GM19438 (cell line): ENCODE measurements at regions not wholly inside any gene's neighbourhood (a gene's known extent, or its start where the extent isn't known, plus 50 kb on each side); places are given as distances from the start of the nearest gene placed in this dataset.
"Not testable (repeated sequence)": the region's sequence is repeated elsewhere in the genome, so short reads cannot be mapped to it uniquely, and the experiment has no call there.

Experiments used
- ATAC-seq: cut with Tn5 transposase; IDR thresholded peaks from one replicate; pipeline ENCODE4 v1.9.1; 2021; ENCODE audit warnings: low read depth; ENCODE audit not compliant: unreplicated experiment

- ATAC-seq, result no peak
Measured at GRCh38 chr1:74818241-74818640, 85.3 kb downstream of the TYW3 start.

GRCh38 chr1:74818661-74819456, 85.9 kb downstream of the TYW3 start:
- ATAC-seq, result no peak

- no peak for ATAC-seq
Measured at GRCh38 chr1:74822851-74823401, 90.0 kb downstream of the TYW3 start.

- peak; percentile 95 for ATAC-seq
Measured at GRCh38 chr1:74824497-74825107, 91.7 kb downstream of the TYW3 start.

DNA sequence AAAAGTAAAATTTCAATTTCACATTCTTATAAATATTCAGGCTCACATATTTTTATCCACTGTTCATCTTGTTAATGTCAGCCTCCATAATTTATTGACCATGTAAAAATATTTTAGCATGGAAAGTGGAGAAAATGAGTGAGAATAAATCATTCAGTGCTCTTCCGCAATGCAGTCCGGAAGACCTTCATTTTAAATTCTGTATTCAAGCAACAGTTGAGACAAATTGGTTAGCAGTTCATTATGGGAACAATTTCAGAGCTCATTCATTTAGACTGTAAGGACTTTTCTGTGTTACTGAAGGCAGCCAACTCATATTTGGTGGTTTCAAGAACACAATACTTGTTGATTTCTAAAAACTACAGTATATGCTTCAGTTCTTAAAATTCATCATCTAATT, 97.8 kb downstream of the TYW3 start:
- no peak for ATAC-seq

- ATAC-seq, result no peak
Measured at GRCh38 chr1:74834261-74834660, 101.3 kb downstream of the TYW3 start.

DNA sequence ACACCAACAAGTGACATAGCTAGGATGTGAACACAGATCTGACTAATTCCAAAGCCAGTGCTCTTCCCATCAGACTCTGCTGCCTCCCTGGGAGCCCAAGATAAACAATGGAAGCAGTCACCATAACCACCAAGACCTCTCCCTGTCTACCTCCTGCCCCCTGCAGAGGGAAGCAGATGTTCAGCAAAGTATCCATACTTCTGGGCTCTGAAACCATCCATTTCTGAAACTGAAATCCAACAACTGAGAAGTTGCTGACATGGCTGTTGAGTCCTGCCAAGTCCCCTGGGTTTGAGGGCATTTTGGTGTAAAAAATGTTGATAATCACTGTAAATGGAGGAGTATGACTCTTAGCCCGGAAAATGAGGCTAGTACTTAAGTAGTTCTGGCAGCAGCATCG, 102.1 kb downstream of the TYW3 start:
- no peak for ATAC-seq

DNA sequence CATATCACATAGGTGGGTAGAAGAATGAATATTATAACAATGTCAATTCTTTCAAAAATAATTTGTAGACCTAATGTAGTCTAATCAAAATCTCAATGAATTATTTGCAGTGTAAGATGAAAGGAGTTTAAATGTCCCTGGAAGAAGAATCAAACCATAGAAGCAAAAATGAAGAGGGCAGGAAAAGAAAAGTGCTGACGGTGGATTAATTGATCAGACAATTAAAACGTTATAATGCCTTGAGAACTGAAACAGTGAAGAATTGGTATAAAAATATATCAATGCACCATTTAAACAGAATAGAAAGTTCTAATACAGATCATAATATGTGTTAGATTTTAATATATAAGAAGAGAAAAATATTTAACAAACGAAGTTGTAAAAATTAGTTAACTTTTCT, 109.8 kb downstream of the TYW3 start:
- no peak for ATAC-seq

DNA sequence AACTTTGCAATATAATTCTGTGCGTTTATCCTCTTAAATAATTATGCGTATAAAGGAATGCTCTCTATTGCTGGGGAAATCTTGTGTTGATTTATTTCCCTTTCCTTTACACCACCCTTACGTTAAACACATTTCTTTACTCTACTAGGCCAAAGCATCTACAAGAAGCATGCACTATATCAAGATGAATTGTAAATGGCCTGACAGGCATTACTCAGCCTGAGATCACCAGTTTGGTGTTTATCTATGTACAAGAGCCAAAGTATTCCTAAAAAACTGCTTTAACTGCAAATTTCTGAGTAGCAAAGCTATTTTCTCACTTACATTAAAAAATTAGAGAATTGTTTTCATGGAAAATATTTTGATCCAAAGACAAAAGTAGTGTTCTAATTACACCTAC, 114.8 kb downstream of the TYW3 start:
- ATAC-seq, result no peak

DNA sequence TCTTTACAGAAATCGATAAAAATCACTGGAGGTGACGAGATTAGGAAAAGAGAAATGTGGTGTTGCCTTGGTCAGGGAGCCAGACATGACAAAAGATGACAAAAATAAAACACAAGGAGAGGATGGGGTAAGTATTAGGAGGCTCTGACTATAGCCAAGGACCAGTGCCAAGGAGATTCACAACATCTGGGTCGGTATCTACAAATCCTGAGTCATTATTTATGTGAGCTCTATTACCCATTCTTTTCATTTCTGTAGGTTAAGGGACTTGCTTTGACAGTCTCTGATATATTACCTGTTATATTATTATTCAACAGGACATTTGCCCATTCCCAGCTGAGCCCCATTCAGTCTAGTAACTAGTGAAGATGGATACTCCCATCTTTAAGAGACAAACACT, 120.8 kb downstream of the TYW3 start:
- no peak for ATAC-seq

GRCh38 chr1:74856174-74856573, 123.2 kb downstream of the TYW3 start:
- ATAC-seq, result no peak

GRCh38 chr1:74857676-74858075, 124.7 kb downstream of the TYW3 start:
- ATAC-seq, result peak; percentile 32

GRCh38 chr1:74858136-74858535, 125.2 kb downstream of the TYW3 start:
- peak; percentile 67 for ATAC-seq

GRCh38 chr1:74861867-74862266, 128.9 kb downstream of the TYW3 start:
- no peak for ATAC-seq

GRCh38 chr1:74869702-74870101, 136.8 kb downstream of the TYW3 start:
- ATAC-seq, result no peak

- not testable (repeated sequence) for ATAC-seq
Measured at GRCh38 chr1:74877366-74877765, 144.4 kb downstream of the TYW3 start.

DNA sequence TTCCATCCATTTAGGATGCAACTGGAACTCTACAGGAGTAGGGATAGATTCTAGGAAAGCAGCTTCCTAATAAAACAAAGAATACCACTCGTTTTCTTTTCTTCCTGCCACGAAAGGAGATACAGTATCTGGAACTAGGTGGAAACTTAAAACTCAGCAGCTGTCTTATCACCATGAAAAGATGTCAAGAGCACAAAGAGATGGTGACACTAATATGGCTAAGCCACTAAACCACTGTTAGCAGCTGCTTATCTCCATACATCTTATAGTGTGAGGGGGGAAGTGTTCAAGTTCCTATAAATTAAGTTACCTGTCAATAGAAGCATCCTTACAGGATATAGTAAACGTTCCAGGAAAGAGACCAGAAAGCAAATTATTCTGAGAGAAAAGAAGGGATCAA, 162.5 kb downstream of the TYW3 start:
- ATAC-seq, result no peak

DNA sequence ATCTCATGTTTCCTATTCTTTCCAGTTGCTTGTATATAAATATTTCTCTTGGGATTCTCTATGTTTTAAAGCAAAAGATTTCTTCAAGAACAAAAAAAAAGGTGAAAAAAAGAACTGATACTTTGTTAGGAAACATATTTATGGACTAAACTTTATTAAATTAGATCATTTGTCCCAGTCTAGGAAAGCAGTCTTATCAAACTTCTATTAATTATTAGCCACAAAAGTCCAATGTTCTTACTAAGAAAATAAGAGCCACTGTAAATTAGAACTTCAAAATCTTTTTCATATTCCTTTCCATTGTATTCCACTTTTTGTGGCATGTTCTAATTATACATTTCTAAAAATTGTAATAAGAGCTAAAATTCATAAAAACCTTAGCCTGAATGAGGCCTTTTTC, 175.2 kb downstream of the TYW3 start:
- ATAC-seq, result no peak

- no peak for ATAC-seq
Measured at GRCh38 chr1:74908797-74909196, 175.8 kb downstream of the TYW3 start.

GRCh38 chr1:74913978-74914377, 181.0 kb downstream of the TYW3 start:
- ATAC-seq, result no peak

- no peak for ATAC-seq
Measured at GRCh38 chr1:74933500-74933899, 200.5 kb downstream of the TYW3 start.

DNA sequence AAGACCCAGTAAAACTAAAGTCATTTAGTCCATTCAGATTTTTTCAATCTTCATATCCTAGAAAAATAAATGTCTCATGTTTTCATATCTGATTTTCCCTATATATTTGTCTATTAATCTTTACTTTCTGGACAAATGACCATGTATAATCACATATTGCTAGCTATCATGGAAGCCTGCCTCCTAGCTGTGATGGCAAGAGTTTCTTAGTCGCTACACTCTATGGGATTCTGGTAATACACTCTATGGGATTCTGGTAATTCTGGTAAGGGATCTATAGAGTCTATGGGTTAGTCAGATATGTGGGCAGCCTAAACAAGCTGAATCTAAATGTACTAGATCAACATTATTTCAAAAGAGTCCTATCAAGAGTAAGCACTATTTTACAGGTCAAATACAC, 198.7 kb upstream of the LHX8 start:
- ATAC-seq, result no peak
